ENCODE measurements at regions not wholly inside any gene's neighbourhood (a gene's known extent, or its start where the extent isn't known, plus 50 kb on each side); places are given as distances from the start of the nearest gene placed in this dataset.
"Not testable (repeated sequence)": the region's sequence is repeated elsewhere in the genome, so short reads cannot be mapped to it uniquely, and the experiment has no call there.

DNA sequence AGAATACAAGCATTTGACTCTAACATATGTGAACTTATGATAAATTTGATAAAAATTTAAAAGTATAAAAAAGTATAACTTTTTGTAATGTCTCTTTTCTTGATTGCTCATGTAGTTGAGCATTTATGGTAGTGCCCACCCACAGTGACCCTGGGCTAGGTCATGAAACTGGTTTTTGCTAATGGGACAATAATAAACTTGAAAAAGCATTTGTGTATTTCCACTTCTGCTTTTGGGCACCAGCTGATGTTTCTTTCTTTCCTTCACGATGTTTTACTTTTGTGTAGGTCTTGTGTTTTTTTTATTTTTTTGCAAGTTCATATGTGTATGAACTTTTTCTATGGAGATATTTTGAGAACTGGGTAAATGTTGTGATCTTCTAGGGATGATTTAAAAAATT lies 313.1 kb downstream of the CBLL2 start:
- H3K9me3 Mint-ChIP-seq = no peaks in the 10 kb centered on the region
- H3K36me3 Mint-ChIP-seq = no peaks in the 10 kb centered on the region
- ATAC-seq = no peak
- H3K27ac Mint-ChIP-seq = no peak overlapping the region
- no peak for DNase-seq (ENCODE audit: low spot score in 2 of 2)

- DNase-seq (ENCODE audit: low spot score in 2 of 2) = no peak
- Mint-ChIP-seq H3K36me3 (no peaks in the 10 kb centered on the region), H3K27ac (no peak overlapping the region), H3K9me3 (no peaks in the 10 kb centered on the region)
- no peak for ATAC-seq
These were observed 317.1 kb downstream of the CBLL2 start for GRCh38 chrX:22589845-22590244.

DNA sequence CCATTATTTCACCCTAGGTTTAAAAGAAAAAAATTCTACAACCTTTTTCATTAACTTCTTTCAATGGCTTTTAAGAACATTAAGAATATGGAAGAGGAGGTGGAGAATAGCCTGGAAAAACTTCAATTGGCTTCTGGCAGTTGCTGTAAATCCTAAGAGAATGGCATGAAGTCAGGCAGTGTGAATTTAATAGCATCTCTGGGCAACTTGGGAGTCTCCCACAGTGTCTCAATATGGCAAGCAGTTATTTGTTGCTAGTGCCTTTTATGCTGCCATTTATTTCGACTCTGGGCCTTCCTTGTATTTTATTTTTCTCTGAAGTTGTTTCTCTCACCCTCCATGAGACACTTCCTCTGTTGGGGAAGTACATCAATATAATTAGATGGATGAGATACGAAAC lies 322.1 kb downstream of the CBLL2 start:
- Mint-ChIP-seq H3K9me3 (no peaks in the 10 kb centered on the region), H3K36me3 (no peaks in the 10 kb centered on the region), H3K27ac (no peak overlapping the region)
- no peak for ATAC-seq
- DNase-seq (ENCODE audit: low spot score in 2 of 2) = no peak

- H3K36me3 Mint-ChIP-seq = no peaks in the 10 kb centered on the region
- ATAC-seq = no peak
- H3K27ac Mint-ChIP-seq = no peak overlapping the region
- no peaks in the 10 kb centered on the region for H3K9me3 Mint-ChIP-seq
- no peak for DNase-seq (ENCODE audit: low spot score in 2 of 2)
These were observed 330.3 kb downstream of the CBLL2 start for GRCh38 chrX:22603060-22603459.

- not testable (repeated sequence) for H3K9me3 Mint-ChIP-seq; H3K36me3 Mint-ChIP-seq; H3K27ac Mint-ChIP-seq; DNase-seq (ENCODE audit: low spot score in 2 of 2); ATAC-seq
These were observed 336.7 kb downstream of the CBLL2 start for GRCh38 chrX:22609452-22609851.

DNA sequence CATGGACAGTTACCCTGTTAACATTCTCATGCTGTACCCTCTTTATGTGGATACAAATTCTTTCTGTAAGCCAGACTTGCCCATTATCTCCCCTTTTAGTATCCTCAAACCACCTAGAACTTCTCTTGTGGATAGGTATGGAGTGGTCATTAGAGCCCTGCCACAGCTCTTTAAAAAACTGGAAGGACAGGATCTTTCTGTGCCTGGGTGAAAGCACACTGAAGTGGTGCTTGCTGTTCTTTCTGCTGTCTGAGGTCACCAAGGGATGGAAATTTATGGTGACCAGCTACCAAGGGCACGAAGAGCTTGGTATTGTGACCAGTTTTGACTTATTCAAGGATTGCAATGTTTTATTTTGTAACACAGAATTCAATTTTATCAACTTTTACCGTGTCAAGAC lies 344.2 kb downstream of the CBLL2 start:
- Mint-ChIP-seq H3K36me3 (no peaks in the 10 kb centered on the region), H3K9me3 (no peaks in the 10 kb centered on the region), H3K27ac (no peak overlapping the region)
- ATAC-seq (no peak), DNase-seq (ENCODE audit: low spot score in 2 of 2) (no peak)

DNA sequence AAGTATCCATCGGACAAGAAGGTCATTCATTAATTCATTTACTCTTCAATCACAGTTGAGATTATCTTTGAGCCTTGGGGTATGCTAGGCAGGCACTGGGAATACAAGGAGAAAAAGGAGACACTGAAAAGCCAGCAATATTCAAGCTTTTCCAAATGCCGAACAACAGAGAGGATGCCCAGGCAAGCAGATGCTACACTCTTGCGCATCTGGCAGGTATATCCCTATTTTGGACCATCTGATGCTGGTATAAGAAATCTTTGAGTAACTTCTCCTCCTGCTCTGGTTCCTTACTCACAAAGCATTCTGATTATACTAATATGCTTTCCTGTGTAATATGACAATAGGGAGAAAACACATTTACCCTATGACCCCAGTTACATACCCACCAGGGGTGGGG lies 354.9 kb downstream of the CBLL2 start:
- Mint-ChIP-seq H3K27ac (no peak overlapping the region), H3K36me3 (no peaks in the 10 kb centered on the region), H3K9me3 (no peaks in the 10 kb centered on the region)
- DNase-seq (ENCODE audit: low spot score in 2 of 2) = no peak
- ATAC-seq = no peak

- DNase-seq (ENCODE audit: low spot score in 2 of 2) (no peak), ATAC-seq (no peak)
- no peak overlapping the region for H3K27ac Mint-ChIP-seq
- no peaks in the 10 kb centered on the region for H3K36me3 Mint-ChIP-seq
- H3K9me3 Mint-ChIP-seq = no peaks in the 10 kb centered on the region
These were observed 355.6 kb downstream of the CBLL2 start for GRCh38 chrX:22628275-22628674.

DNA sequence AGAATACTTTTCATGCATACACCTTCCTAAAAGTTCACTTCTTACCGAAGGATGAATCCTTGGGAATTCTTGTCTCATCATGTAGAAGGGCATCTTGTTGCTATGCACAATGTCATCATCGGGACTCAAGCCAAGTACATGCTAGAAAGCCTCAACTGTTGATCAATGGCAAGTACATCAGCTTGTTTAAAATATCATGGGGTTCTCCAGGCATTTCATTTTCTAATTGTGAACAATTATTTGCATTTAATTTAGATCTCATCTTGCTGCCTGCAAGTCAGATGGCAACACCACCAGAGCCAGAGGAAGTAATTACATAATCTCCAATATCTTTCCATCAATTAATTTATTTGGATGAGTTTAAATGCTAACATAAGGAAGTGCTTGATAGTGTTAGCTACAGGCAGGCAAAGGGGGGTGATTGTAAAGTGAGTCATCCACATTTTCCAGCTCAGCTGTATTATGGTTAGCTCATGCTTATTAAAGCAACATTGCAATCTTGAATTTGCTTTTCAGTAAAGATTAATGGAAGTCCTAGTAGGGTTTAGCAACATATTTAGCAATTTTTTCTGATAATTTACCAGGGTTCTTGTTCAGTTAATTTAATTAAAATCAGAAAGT lies 356.5 kb downstream of the CBLL2 start:
- no peak overlapping the region for H3K27ac Mint-ChIP-seq
- DNase-seq (ENCODE audit: low spot score in 2 of 2) (no peak), ATAC-seq (no peak)
- no peaks in the 10 kb centered on the region for H3K36me3 Mint-ChIP-seq
- H3K9me3 Mint-ChIP-seq = no peaks in the 10 kb centered on the region

DNA sequence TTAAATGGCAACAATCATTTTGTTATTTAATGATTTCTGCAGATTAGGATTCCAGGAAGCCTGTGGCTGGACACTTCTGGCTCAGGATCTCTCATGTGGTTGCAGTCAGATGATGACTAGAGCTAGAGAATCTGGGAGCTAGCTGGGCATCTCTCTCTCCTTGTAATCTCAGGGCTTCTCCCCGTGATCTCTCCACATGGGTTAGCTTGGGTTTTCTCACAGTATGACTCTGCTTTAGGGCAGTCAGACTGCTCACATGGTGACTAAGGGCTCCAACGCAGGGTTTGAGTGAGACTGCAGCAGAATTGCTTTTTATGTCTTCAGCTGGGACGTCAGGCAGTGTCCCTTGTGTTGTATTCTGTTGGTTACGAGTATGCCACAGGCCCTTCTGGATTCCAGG lies 361.4 kb downstream of the CBLL2 start:
- DNase-seq (ENCODE audit: low spot score in 2 of 2) = no peak
- H3K9me3 Mint-ChIP-seq = peaks cover 0 to 3% of the 10 kb centered on the region in 2 donors
- H3K36me3 Mint-ChIP-seq = no peaks in the 10 kb centered on the region
- no peak for ATAC-seq
- H3K27ac Mint-ChIP-seq = no peak overlapping the region

DNA sequence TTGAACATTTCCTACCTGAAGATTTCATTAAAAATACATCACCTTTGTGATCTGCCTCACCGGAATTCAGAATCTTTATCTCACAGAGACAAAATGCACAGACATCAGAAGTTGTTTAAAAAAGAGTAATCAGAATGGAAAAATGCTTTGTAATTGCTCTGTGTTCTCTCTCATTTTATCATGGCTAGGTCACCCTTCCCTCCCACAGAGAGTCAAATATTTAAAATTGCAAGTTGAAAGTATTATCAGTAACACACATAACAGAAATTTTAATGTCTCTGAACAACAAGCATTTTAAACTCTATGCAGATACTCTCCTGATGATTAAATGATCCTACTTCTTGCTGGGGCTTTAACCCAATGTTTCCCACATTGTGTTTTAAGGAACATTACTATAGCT lies 362.0 kb downstream of the CBLL2 start:
- peaks cover 0 to 3% of the 10 kb centered on the region in 2 donors for H3K9me3 Mint-ChIP-seq
- H3K27ac Mint-ChIP-seq = no peak overlapping the region
- no peaks in the 10 kb centered on the region for H3K36me3 Mint-ChIP-seq
- no peak for ATAC-seq
- no peak for DNase-seq (ENCODE audit: low spot score in 2 of 2)

DNA sequence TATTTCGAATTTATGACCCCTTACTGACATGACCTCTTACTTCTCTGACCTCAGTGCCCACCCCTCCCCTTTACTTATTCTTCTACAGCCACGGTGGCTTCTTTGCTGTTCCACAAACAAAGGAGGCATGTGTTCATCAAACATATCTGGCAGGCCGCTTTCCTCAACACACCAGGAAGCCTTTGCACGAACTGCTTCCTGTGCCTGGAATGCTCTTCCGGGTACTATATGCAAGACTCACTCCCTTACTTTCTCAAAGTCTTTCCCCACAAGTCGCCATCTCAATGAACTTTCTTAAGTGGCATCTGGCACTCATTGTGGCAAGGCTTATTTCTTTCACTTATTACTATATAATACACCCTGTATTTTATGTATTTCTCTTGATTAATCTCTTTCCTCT lies 351.5 kb upstream of the DDX53 start:
- no peak for DNase-seq (ENCODE audit: low spot score in 2 of 2)
- no peak for ATAC-seq
- Mint-ChIP-seq H3K36me3 (no peaks in the 10 kb centered on the region), H3K9me3 (peaks cover 0 to 5% of the 10 kb centered on the region in 2 donors), H3K27ac (no peak overlapping the region)

DNA sequence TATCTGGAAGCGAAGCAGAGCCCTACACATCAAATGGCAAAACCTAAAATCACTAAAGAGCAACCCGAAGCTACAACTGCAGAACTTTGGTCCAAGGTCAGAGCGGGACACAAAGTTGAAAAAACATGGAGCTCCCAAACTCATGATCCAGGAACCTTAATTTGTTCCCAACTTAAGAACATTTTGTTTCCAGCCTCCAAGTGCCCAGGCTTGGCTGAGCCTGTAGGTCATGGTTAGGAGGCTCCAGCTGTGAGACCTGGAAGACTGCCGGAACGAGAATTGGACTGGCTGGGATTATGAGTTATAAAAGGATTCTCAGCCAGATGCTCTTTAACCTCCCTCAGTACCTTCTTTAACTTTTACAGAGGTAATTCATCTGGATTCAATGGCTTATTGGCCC lies 349.1 kb upstream of the DDX53 start:
- Mint-ChIP-seq H3K9me3 (peaks cover 0 to 5% of the 10 kb centered on the region in 2 donors), H3K36me3 (no peaks in the 10 kb centered on the region), H3K27ac (no peak overlapping the region)
- DNase-seq (ENCODE audit: low spot score in 2 of 2) = no peak
- ATAC-seq = no peak

GRCh38 chrX:22652596-22652995 lies 347.2 kb upstream of the DDX53 start:
- ATAC-seq = no peak
- H3K36me3 Mint-ChIP-seq = no peaks in the 10 kb centered on the region
- H3K27ac Mint-ChIP-seq = no peak overlapping the region
- DNase-seq (ENCODE audit: low spot score in 2 of 2) = no peak
- no peaks in the 10 kb centered on the region for H3K9me3 Mint-ChIP-seq

GRCh38 chrX:22660756-22661155 lies 339.0 kb upstream of the DDX53 start:
- DNase-seq (ENCODE audit: low spot score in 2 of 2) (no peak), ATAC-seq (no peak)
- H3K36me3 Mint-ChIP-seq = no peaks in the 10 kb centered on the region
- H3K9me3 Mint-ChIP-seq = no peaks in the 10 kb centered on the region
- H3K27ac Mint-ChIP-seq = no peak overlapping the region

GRCh38 chrX:22662776-22663175 lies 337.0 kb upstream of the DDX53 start:
- H3K27ac Mint-ChIP-seq = no peak overlapping the region
- no peak for DNase-seq (ENCODE audit: low spot score in 2 of 2)
- H3K36me3 Mint-ChIP-seq = no peaks in the 10 kb centered on the region
- no peaks in the 10 kb centered on the region for H3K9me3 Mint-ChIP-seq
- ATAC-seq = no peak

DNA sequence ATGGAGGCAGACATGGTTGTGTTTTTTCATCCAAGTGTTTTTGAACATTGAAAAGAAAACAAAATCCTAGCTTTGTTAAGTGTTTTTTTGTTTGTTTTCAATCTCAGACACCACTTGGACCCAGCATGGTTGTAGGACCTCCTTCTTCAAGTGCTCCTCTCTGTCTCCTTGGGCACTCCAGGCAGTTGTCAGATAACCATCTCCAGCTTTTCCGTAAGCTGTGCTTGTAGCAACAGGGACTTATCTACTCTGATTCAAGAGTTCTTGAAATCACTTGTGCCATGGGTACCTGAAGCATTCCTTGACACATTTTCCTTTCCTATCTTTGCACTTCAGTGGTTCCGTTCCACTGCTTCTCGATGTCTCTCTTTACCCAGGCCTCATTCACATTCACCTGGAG lies 334.9 kb upstream of the DDX53 start:
- Mint-ChIP-seq H3K9me3 (no peaks in the 10 kb centered on the region), H3K27ac (no peak overlapping the region), H3K36me3 (no peaks in the 10 kb centered on the region)
- DNase-seq (ENCODE audit: low spot score in 2 of 2) = no peak
- no peak for ATAC-seq

GRCh38 chrX:22665818-22666217 lies 333.9 kb upstream of the DDX53 start:
- Mint-ChIP-seq H3K9me3 (no peaks in the 10 kb centered on the region), H3K27ac (no peak overlapping the region), H3K36me3 (no peaks in the 10 kb centered on the region)
- ATAC-seq (no peak), DNase-seq (ENCODE audit: low spot score in 2 of 2) (no peak)

DNA sequence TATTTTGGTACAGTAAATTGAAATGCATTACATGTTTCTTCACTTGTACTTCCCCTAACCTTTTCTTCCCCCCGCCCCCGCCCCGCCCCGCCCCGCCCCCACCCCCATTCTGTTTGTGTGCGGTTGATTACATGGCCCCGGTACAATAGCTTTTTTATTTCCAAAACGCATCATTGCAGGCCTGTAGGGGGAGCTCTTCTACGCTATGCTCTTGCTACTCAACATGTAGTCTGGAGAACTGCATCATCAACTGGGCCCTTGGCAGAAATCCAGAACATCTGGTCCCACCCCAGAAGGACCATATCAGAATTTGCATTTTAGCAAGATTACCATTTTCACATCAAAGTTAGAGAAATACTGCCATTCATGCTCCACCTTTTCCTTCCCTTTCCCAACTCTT lies 333.3 kb upstream of the DDX53 start:
- no peaks in the 10 kb centered on the region for H3K36me3 Mint-ChIP-seq
- peak in 1 of 2 donors; percentile 2 for DNase-seq (ENCODE audit: low spot score in 2 of 2)
- no peak overlapping the region for H3K27ac Mint-ChIP-seq
- ATAC-seq = no peak
- H3K9me3 Mint-ChIP-seq = no peaks in the 10 kb centered on the region

Measured in activated naive CD4-positive, alpha-beta T cell treated with anti-CD3 and anti-CD28 coated beads, Interleukin-2, amount 50 U/mL, for 72 hours (primary cell).